CD14-positive monocyte (primary cell): ENCODE measurements at regions not wholly inside any gene's neighbourhood (a gene's known extent, or its start where the extent isn't known, plus 50 kb on each side); places are given as distances from the start of the nearest gene placed in this dataset.

Source experiments
- DNase-seq, 3 donors: peaks; one replicate each; pipeline ENCODE4 v3.0.0-alpha.2; 2011 to 2022
- H2AFZ ChIP-seq: 2 replicates; pipeline ENCODE4 v1.6.0; 2012; ENCODE audit warnings: mild to moderate bottlenecking, low read depth, low read length, inconsistent platforms; ENCODE audit not compliant: insufficient read depth, poor library complexity, severe bottlenecking
- H3K27ac ChIP-seq, 2 donors: 1 replicate in 1 of 2; 2 replicates in 1 of 2; pipeline ENCODE4 v1.5.1; 2012 to 2013; ENCODE audit warnings: low read length in 2 of 2, control low read depth in 1 of 2, inconsistent platforms in 1 of 2, low read depth in 1 of 2, mild to moderate bottlenecking in 1 of 2
- H3K27me3 ChIP-seq, 2 donors: one replicate each; pipeline versions ENCODE4 v1.6.0 to v1.6.1; 2011 to 2013; ENCODE audit warnings: low read length in 2 of 2; ENCODE audit not compliant: control insufficient read depth in 2 of 2, insufficient read depth in 2 of 2
- H3K36me3 ChIP-seq, 2 donors: replicated peaks in 1 of 2; 1 replicate in 1 of 2; 2 replicates in 1 of 2; pipeline versions ENCODE4 v1.5.1 to v1.6.1; 2012 to 2013; ENCODE audit warnings: low read length in 2 of 2, control low read depth in 1 of 2, inconsistent platforms in 1 of 2, mild to moderate bottlenecking in 1 of 2; ENCODE audit not compliant: insufficient read depth in 2 of 2, control insufficient read depth in 1 of 2
- H3K4me1 ChIP-seq, 2 donors: 1 replicate in 1 of 2; 2 replicates in 1 of 2; pipeline versions ENCODE4 v1.5.1 to v1.6.1; 2012 to 2013; ENCODE audit warnings: low read length in 2 of 2, control low read depth in 1 of 2, inconsistent platforms in 1 of 2, mild to moderate bottlenecking in 1 of 2, moderate library complexity in 1 of 2; ENCODE audit not compliant: insufficient read depth in 2 of 2, control insufficient read depth in 1 of 2
- H3K4me2 ChIP-seq: replicated peaks from 2 replicates; pipeline ENCODE3; 2012; ENCODE audit warnings: low read length, moderate library complexity, mild to moderate bottlenecking; ENCODE audit not compliant: poor library complexity, severe bottlenecking; ENCODE audit errors: extremely low read depth
- H3K4me3 ChIP-seq, 3 experiments: fragments of 200-600 bp in 1 of 3; sonication (generic) in 1 of 3; replicated peaks in 1 of 3; 1 replicate in 2 of 3; 2 replicates in 1 of 3; pipeline ENCODE4 v1.5.1; 2011 to 2013; ENCODE audit warnings: low read length in 3 of 3, mild to moderate bottlenecking in 3 of 3, control low read depth in 2 of 3, low read depth in 2 of 3, inconsistent platforms in 1 of 3, moderate library complexity in 1 of 3
- H3K79me2 ChIP-seq: 2 replicates; pipeline ENCODE4 v1.6.0; 2012; ENCODE audit warnings: mild to moderate bottlenecking, control low read depth, inconsistent platforms, low read length, moderate library complexity; ENCODE audit not compliant: insufficient read depth
- H3K9ac ChIP-seq: 2 replicates; pipeline ENCODE4 v1.6.0; 2017; ENCODE audit warnings: low read length, mild to moderate bottlenecking; ENCODE audit not compliant: insufficient read depth, poor library complexity, severe bottlenecking
- H3K9me3 ChIP-seq, 2 donors: replicated peaks in 1 of 2; 1 replicate in 1 of 2; 2 replicates in 1 of 2; pipeline versions ENCODE4 v1.5.1 to v1.6.1; 2012 to 2013; ENCODE audit warnings: low read length in 2 of 2, control low read depth in 1 of 2; ENCODE audit not compliant: control insufficient read depth in 1 of 2, insufficient read depth in 1 of 2
- H4K20me1 ChIP-seq: 2 replicates; pipeline ENCODE4 v1.6.0; 2012; ENCODE audit warnings: mild to moderate bottlenecking, low read length, control low read depth, moderate library complexity; ENCODE audit not compliant: insufficient read depth
- H3K27ac Mint-ChIP-seq, 7 donors: one replicate each; pipeline ENCODE4 v1.8.0; 2020; ENCODE audit warnings: mild to moderate bottlenecking in 7 of 7, mixed read lengths in 7 of 7, moderate library complexity in 6 of 7, inconsistent platforms in 2 of 7
- H3K27me3 Mint-ChIP-seq, 3 donors: one replicate each; pipeline ENCODE4 v1.8.0; 2021 to 2022; ENCODE audit warnings: low read depth in 3 of 3, mild to moderate bottlenecking in 3 of 3, mixed read lengths in 3 of 3, moderate library complexity in 3 of 3, inconsistent platforms in 1 of 3
- H3K36me3 Mint-ChIP-seq, 2 donors: one replicate each; pipeline ENCODE4 v1.8.0; 2020; ENCODE audit warnings: mixed read lengths in 2 of 2, inconsistent platforms in 1 of 2, mild to moderate bottlenecking in 1 of 2
- H3K4me1 Mint-ChIP-seq: one replicate; pipeline ENCODE4 v1.8.0; 2020; ENCODE audit warnings: mild to moderate bottlenecking, mixed read lengths
- H3K4me3 Mint-ChIP-seq, 2 donors: one replicate each; pipeline ENCODE4 v1.8.0; 2020; ENCODE audit warnings: mild to moderate bottlenecking in 2 of 2, mixed read lengths in 2 of 2, moderate library complexity in 1 of 2
- H3K9me3 Mint-ChIP-seq, 7 donors: one replicate each; pipeline ENCODE4 v1.8.0; 2020 to 2022; ENCODE audit warnings: mixed read lengths in 7 of 7, mild to moderate bottlenecking in 6 of 7, moderate library complexity in 6 of 7, inconsistent platforms in 2 of 7
- CTCF ChIP-seq: fragments of 200-600 bp; IDR thresholded peaks from one replicate; pipeline ENCODE4 v1.8.0; 2022; ENCODE audit warnings: antibody characterized with exemption, mild to moderate bottlenecking
- WGBS: methylation state at CpG from one replicate; pipeline ENCODE4 v1.1.5; 2013; ENCODE audit warnings: missing lambda C conversion rate; ENCODE audit not compliant: insufficient coverage; 5-methylcytosine and 5-hydroxymethylcytosine counted together
- intact Hi-C, 2 donors: fragments of 100-400 bp; cut with micrococcal nuclease; formaldehyde crosslinking; loops; one replicate each; pipeline versions ENCODE4 v1.15.0 to v1.15.1; 2023

- Mint-ChIP-seq H3K36me3 (no peaks in the 10 kb centered on the region), H3K27ac (no peak overlapping the region), H3K9me3 (peaks cover 0 to 5% (median 2%) of the 10 kb centered on the region in 7 donors), H3K4me1 (no peaks in the 10 kb centered on the region), H3K27me3 (peaks cover 0 to 4% (median 0%) of the 10 kb centered on the region in 3 donors), H3K4me3 (no peak overlapping the region)
- Histone ChIP-seq H3K79me2 (no peaks in the 10 kb centered on the region), H3K4me1 (no peaks in the 10 kb centered on the region), H3K4me3 (no peak overlapping the region), H3K9ac (no peak overlapping the region), H2AFZ (no peak overlapping the region), H4K20me1 (no peaks in the 10 kb centered on the region), H3K4me2 (no peak overlapping the region), H3K27ac (no peak overlapping the region), H3K9me3 (no peaks in the 10 kb centered on the region), H3K36me3 (no peaks in the 10 kb centered on the region), H3K27me3 (no peaks in the 10 kb centered on the region)
- no peak for DNase-seq
- no peak for TF ChIP-seq CTCF
- intact Hi-C loops, result no loop called here
- 60% methylated on average over 1 of the region's 4 CpGs for WGBS
Observed at GRCh38 chr11:134807997-134808396, 396.0 kb upstream of the B3GAT1 start.

GRCh38 chr11:134802598-134802997, 390.6 kb upstream of the B3GAT1 start:
- Histone ChIP-seq H3K4me2 (no peak overlapping the region), H2AFZ (no peak overlapping the region), H3K27ac (no peak overlapping the region), H3K4me3 (no peak overlapping the region), H3K36me3 (no peaks in the 10 kb centered on the region), H3K4me1 (no peaks in the 10 kb centered on the region), H3K9me3 (no peaks in the 10 kb centered on the region), H3K27me3 (no peaks in the 10 kb centered on the region), H3K9ac (no peak overlapping the region), H3K79me2 (no peaks in the 10 kb centered on the region), H4K20me1 (no peaks in the 10 kb centered on the region)
- Mint-ChIP-seq H3K4me3 (no peak overlapping the region), H3K9me3 (peaks cover 0 to 5% (median 0%) of the 10 kb centered on the region in 7 donors), H3K27me3 (peaks cover 0 to 8% (median 3%) of the 10 kb centered on the region in 3 donors), H3K4me1 (peaks cover 1% of the 10 kb centered on the region), H3K27ac (no peak overlapping the region), H3K36me3 (no peaks in the 10 kb centered on the region)
- DNase-seq, result no peak
- intact Hi-C loops, result no loop called here
- TF ChIP-seq CTCF, result no peak
- no CpG with 5 or more reads among the region's 3 CpGs for WGBS
